SKM-1 (cell line): ENCODE measurements at regions not wholly inside any gene's neighbourhood (a gene's known extent, or its start where the extent isn't known, plus 50 kb on each side); places are given as distances from the start of the nearest gene placed in this dataset.

Experiments used
- DNase-seq: peaks from one replicate; lab custom pipeline; 2025; ENCODE audit not compliant: unreplicated experiment; lab: John Stamatoyannopoulos, UW

GRCh38 chr7:15938115-15938514 is 251.6 kb upstream of the MEOX2 start:
- DNase-seq: no peak

DNA sequence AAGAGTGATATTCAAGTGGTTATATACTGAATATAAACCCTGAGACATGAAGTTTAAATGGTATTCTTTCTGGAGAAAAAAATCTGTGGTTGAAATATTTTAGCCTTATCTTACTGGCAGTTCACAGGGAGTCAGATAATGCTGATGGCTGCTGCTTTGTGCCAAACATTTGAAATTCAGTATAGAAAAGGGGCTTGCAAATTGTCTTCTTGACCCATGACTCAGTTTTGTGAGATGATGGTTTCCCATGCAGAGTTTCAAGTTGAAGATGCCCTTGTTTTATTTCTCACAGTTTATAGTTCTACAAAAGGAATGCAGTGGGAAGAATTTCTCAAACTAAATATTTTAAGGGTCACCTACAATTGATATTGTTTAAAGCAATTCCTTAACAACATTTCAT is 251.1 kb upstream of the MEOX2 start:
- DNase-seq: no peak

GRCh38 chr7:15936991-15937390 is 250.5 kb upstream of the MEOX2 start:
- DNase-seq: no peak

GRCh38 chr7:15932318-15932717 is 245.8 kb upstream of the MEOX2 start:
- DNase-seq: no peak

DNA sequence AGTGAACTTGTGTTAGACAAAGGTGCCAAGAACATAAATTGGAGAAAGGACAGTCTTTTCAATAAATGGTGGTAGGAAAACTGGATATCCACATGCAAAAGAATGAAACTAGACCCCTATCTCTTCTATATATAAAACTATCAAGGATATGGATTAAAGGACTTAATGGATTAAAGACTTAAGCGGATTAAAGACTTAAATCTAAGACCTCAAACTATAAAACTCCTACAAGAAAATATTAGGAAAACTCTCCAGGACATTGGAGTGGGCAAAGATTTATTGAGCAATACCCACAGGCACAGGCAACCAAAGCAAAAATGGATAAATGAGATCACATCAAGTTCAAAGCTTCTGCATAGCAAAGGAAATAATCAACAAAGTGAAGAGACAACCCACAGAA is 242.9 kb upstream of the MEOX2 start:
- DNase-seq: no peak

GRCh38 chr7:15925608-15926007 is 239.1 kb upstream of the MEOX2 start:
- DNase-seq: no peak

DNA sequence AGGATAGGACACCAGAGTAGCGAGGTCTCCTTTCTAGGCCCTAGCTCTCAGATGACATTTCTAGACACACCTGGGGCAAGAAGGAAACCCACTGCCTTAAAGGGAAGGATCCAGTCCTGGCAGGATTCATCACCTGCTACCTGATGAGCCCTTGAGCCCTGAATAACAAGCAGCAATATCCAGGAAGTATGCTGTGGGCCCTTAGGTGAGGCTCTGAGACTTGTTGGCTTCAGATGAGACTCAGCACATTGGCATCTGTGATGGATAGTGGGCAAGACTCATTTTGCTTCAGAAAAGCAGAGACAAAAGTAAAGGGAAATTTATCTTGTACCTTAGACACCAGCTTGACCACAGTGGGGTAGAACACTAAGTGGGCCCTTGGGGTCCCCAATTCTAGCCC is 238.4 kb upstream of the MEOX2 start:
- no peak for DNase-seq

DNA sequence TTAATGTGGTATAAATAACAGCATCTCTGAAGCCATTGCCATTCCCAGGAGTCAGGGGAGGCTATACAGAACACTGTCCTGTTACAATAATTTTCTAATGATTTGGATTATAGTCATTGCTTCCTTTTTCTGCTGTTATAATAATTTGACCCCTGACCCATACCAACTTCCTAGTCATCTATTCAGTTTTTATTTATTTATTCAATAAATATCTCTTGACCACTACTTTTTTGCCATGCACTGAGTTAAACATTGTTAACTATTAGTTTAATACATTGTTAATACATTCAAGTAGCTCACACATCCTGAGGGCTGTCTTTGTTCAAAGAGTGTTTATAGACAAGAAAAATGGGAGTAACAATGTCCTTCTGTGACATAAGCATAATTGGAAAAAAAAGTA is 235.5 kb upstream of the MEOX2 start:
- DNase-seq: no peak

- no peak for DNase-seq
Measured at GRCh38 chr7:15921576-15921975, 235.1 kb upstream of the MEOX2 start.

DNA sequence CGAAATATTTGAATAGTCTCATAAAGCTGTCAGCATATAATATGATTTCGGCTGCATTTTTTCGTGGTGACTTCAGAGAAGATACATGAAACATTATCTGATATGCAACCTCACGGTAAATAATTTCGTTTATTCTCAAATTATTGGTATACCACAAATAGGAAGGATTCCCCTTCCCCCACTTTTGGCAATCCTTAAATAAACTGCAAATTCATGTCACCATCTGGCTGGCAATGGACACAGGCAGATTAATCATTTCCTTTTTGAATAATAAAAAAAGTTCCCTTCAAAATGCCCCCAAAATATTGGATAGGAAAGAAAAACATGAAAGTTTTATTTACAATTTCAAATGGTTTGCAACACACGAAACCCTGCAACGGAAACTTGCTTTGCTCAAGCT is 234.5 kb upstream of the MEOX2 start:
- no peak for DNase-seq

- DNase-seq: no peak
Measured at GRCh38 chr7:15916681-15917380, 230.3 kb upstream of the MEOX2 start.

GRCh38 chr7:15915686-15916293 is 229.3 kb upstream of the MEOX2 start:
- DNase-seq: no peak

DNA sequence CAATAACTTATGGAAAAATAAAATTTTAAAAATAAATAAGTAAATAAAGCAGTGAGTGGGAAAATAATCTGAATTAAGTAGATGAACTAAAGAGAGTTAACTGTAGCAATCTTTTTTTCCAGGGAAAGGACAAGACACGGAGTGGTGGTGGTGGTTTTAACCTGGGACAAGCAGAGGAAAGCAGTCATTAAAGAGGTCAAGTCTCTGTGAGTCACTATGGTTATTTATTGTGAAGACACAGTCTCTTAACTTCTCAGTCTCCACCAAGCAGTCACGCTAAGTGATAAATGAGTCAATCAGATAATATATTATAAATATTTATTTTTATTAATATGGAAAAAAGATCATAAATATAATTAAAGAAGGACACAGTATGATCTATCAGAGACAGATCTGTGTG is 228.1 kb upstream of the MEOX2 start:
- no peak for DNase-seq

- DNase-seq: no peak
Measured at GRCh38 chr7:15906436-15906835, 220.0 kb upstream of the MEOX2 start.

- no peak for DNase-seq
Measured at GRCh38 chr7:15905251-15906040, 219.0 kb upstream of the MEOX2 start.

DNA sequence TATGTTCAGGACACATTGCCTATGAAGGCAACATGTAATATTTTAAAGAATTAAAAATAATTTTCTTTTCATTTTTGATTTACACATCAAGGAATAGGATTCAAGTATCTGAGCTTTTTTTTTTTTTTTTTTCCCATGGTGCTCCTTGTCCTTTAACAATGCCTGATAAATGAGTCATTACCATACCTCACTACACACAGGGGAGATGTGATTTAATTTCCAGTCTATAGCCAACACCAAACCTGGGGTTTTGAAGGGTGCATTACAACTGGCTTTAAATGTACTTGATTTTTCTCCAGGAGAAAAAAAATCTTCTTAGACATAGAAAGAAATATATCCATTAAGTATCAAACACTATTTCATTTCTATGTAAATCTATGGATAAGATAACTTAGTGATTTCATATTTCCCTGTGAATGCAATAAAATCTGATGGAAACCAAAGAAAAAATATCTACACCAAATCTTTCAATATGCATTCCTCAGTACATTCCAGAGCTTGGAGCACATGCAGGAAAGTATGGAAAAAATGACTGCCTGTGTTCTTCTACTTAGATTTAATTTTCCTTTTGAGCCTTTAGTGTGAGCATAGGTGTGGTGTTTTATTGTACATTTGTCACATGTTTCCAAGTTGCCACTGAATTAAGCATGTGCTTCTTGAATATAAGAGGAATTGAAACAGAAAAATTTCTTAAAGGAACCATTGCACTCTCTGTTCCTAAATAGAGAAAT is 204.8 kb upstream of the MEOX2 start:
- no peak for DNase-seq

GRCh38 chr7:15889507-15889906 is 203.0 kb upstream of the MEOX2 start:
- no peak for DNase-seq

DNA sequence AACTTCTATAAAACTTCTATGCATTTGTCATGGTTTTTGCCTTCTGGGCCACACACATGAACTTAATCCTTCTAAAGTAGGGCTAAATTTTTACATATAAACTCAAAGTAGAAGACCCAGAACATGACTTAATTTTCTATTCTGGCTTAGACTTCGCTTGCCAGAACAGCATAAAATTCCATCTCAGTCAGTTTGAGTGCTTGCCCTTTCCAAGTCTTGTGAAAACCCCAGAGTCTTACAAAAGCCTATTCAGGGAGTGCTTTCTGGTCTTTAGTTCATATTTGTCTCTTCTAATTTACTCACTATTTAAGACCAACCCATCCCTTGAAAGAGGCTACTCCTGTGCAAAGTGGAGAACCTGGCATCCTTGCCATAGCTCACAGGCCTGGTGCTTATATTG is 201.6 kb upstream of the MEOX2 start:
- no peak for DNase-seq

DNA sequence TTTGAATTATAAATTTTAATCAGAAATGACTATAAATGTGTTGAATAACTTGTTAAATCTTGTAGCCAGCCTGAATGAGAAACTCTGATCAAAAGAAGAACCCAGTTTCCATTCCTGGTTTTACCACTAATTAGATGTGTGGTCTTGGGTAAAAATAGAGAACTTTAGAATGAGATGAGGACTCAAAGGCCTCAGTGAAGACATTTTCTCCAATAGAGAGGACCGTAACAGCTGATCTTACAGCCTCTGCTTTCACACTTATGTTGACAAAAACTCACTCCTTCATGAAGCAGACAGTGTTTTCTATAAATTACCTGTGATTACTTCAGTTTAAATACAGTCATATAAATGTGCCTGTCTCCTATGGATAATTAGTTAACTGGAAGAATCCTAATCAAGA is 200.1 kb upstream of the MEOX2 start:
- no peak for DNase-seq

DNA sequence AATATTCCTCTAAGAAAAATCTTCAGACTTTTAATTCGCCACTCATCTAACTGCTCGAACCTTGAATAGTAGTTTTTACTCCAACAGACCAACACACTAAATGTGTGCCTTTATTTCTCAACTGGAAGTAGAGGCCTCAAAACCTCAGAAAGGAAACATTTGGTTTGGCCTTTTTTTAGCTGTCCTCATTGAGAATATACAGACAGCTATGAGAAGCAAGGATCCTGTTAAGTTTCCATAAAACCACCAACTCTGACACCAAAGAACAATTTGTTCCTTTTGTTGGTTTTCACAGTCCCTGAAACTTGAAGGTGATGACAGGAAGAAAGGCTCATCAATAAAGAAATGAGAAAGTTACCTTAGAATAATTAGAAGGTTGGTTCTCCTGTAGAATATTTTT is 199.2 kb upstream of the MEOX2 start:
- no peak for DNase-seq

GRCh38 chr7:15874774-15875173 is 188.3 kb upstream of the MEOX2 start:
- DNase-seq: no peak

GRCh38 chr7:15870347-15870746 is 183.9 kb upstream of the MEOX2 start:
- DNase-seq: no peak
